GM21619 (cell line): ENCODE measurements at regions not wholly inside any gene's neighbourhood (a gene's known extent, or its start where the extent isn't known, plus 50 kb on each side); places are given as distances from the start of the nearest gene placed in this dataset.
"Not testable (repeated sequence)": the region's sequence is repeated elsewhere in the genome, so short reads cannot be mapped to it uniquely, and the experiment has no call there.

ENCODE experiments used
- ATAC-seq: cut with Tn5 transposase; IDR thresholded peaks from one replicate; pipeline ENCODE4 v1.9.1; 2021; ENCODE audit not compliant: unreplicated experiment

- ATAC-seq = no peak
These were observed 628.6 kb upstream of the POM121L12 start for GRCh38 chr7:52406808-52407207.

GRCh38 chr7:52382731-52383130 lies 652.7 kb upstream of the POM121L12 start:
- ATAC-seq = no peak

- ATAC-seq = no peak
These were observed 665.5 kb upstream of the POM121L12 start for GRCh38 chr7:52369922-52370321.

- no peak for ATAC-seq
These were observed 670.1 kb upstream of the POM121L12 start for GRCh38 chr7:52365349-52365748.

GRCh38 chr7:52362521-52362920 lies 672.9 kb upstream of the POM121L12 start:
- ATAC-seq = no peak

- ATAC-seq = no peak
These were observed 674.9 kb upstream of the POM121L12 start for GRCh38 chr7:52360541-52360940.

- ATAC-seq = no peak
These were observed 680.4 kb upstream of the POM121L12 start for GRCh38 chr7:52355053-52355452.

GRCh38 chr7:52352013-52352981 lies 683.1 kb upstream of the POM121L12 start:
- no peak for ATAC-seq

- no peak for ATAC-seq
These were observed 691.4 kb upstream of the POM121L12 start for GRCh38 chr7:52344015-52344414.

- ATAC-seq = no peak
These were observed 695.4 kb upstream of the POM121L12 start for GRCh38 chr7:52340067-52340466.

- not testable (repeated sequence) for ATAC-seq
These were observed 707.1 kb upstream of the POM121L12 start for GRCh38 chr7:52328328-52328727.

GRCh38 chr7:52325237-52325636 lies 710.2 kb upstream of the POM121L12 start:
- ATAC-seq = no peak

GRCh38 chr7:52323202-52323746 lies 712.2 kb upstream of the POM121L12 start:
- ATAC-seq = no peak

- no peak for ATAC-seq
These were observed 714.8 kb upstream of the POM121L12 start for GRCh38 chr7:52320610-52321009.

- no peak for ATAC-seq
These were observed 717.5 kb upstream of the POM121L12 start for GRCh38 chr7:52317921-52318320.

- no peak for ATAC-seq
These were observed 723.5 kb upstream of the POM121L12 start for GRCh38 chr7:52311886-52312285.

- no peak for ATAC-seq
These were observed 725.8 kb upstream of the POM121L12 start for GRCh38 chr7:52309631-52310030.

- no peak for ATAC-seq
These were observed 732.5 kb upstream of the POM121L12 start for GRCh38 chr7:52302765-52303520.

GRCh38 chr7:52297128-52297527 lies 738.3 kb upstream of the POM121L12 start:
- ATAC-seq = no peak

GRCh38 chr7:52294942-52295341 lies 740.5 kb upstream of the POM121L12 start:
- ATAC-seq = no peak

- no peak for ATAC-seq
These were observed 746.2 kb upstream of the POM121L12 start for GRCh38 chr7:52289247-52289646.

- ATAC-seq = no peak
These were observed 747.7 kb upstream of the POM121L12 start for GRCh38 chr7:52287698-52288097.
